ENCODE measurements at regions not wholly inside any gene's neighbourhood (a gene's known extent, or its start where the extent isn't known, plus 50 kb on each side); places are given as distances from the start of the nearest gene placed in this dataset.
"Not testable (repeated sequence)": the region's sequence is repeated elsewhere in the genome, so short reads cannot be mapped to it uniquely, and the experiment has no call there.

- TF ChIP-seq SPI1 (IDR thresholded peaks at IDR 0.05; ENCODE audit: low read depth, low read length) (no peak), PAX5 (IDR thresholded peaks at IDR 0.05; ENCODE audit: insufficient read depth, low read length, severe bottlenecking) (no peak), TAF1 (IDR thresholded peaks at IDR 0.05; ENCODE audit: low read depth, low read length) (no peak), POLR2A (IDR thresholded peaks at IDR 0.05; ENCODE audit: low read depth, low read length) (no peak), POU2F2 (IDR thresholded peaks at IDR 0.05; ENCODE audit: low read depth, low read length) (no peak), POLR2AphosphoS5 (IDR thresholded peaks at IDR 0.05; ENCODE audit: low read depth, low read length) (no peak)
- FAIRE-seq: no peak
- DNase-seq (ENCODE audit: insufficient read length, low spot score): no peak
Observed at GRCh38 chr2:63680455-63680854, 91.7 kb downstream of the MDH1 start.

- TF ChIP-seq POLR2A (IDR thresholded peaks at IDR 0.05; ENCODE audit: low read depth, low read length) (no peak), TAF1 (IDR thresholded peaks at IDR 0.05; ENCODE audit: low read depth, low read length) (no peak)
- DNase-seq (ENCODE audit: insufficient read length, low spot score) (no peak), FAIRE-seq (no peak)
Observed at GRCh38 chr2:63681896-63682295, 93.1 kb downstream of the MDH1 start.

- DNase-seq (ENCODE audit: insufficient read length, low spot score) (peak; percentile 18), FAIRE-seq (no peak)
- TF ChIP-seq TAF1 (IDR thresholded peaks at IDR 0.05; ENCODE audit: low read depth, low read length): no peak
Observed at GRCh38 chr2:63692002-63692606, 103.3 kb downstream of the MDH1 start.

GRCh38 chr2:63695583-63695982, 106.8 kb downstream of the MDH1 start:
- no peak for TF ChIP-seq POLR2A (IDR thresholded peaks at IDR 0.05; ENCODE audit: low read depth, low read length)
- TF ChIP-seq TAF1 (IDR thresholded peaks at IDR 0.05; ENCODE audit: low read depth, low read length): no peak
- DNase-seq (ENCODE audit: insufficient read length, low spot score) (no peak), FAIRE-seq (no peak)

- no peak for DNase-seq (ENCODE audit: insufficient read length, low spot score)
- TF ChIP-seq TAF1 (IDR thresholded peaks at IDR 0.05; ENCODE audit: low read depth, low read length) (no peak), PAX5 (IDR thresholded peaks at IDR 0.05; ENCODE audit: insufficient read depth, low read length, severe bottlenecking) (no peak), POLR2AphosphoS5 (IDR thresholded peaks at IDR 0.05; ENCODE audit: low read depth, low read length) (no peak), SPI1 (IDR thresholded peaks at IDR 0.05; ENCODE audit: low read depth, low read length) (no peak), POLR2A (IDR thresholded peaks at IDR 0.05; ENCODE audit: low read depth, low read length) (no peak), POU2F2 (IDR thresholded peaks at IDR 0.05; ENCODE audit: low read depth, low read length) (no peak)
- FAIRE-seq: no peak
Observed at GRCh38 chr2:63696496-63696895, 107.7 kb downstream of the MDH1 start.

GRCh38 chr2:63697160-63697559, 108.4 kb downstream of the MDH1 start:
- no peak for TF ChIP-seq POLR2A (IDR thresholded peaks at IDR 0.05; ENCODE audit: low read depth, low read length)
- TF ChIP-seq POU2F2 (IDR thresholded peaks at IDR 0.05; ENCODE audit: low read depth, low read length): no peak
- no peak for TF ChIP-seq PAX5 (IDR thresholded peaks at IDR 0.05; ENCODE audit: insufficient read depth, low read length, severe bottlenecking)
- TF ChIP-seq SPI1 (IDR thresholded peaks at IDR 0.05; ENCODE audit: low read depth, low read length): no peak
- TF ChIP-seq POLR2AphosphoS5 (IDR thresholded peaks at IDR 0.05; ENCODE audit: low read depth, low read length): no peak
- TF ChIP-seq TAF1 (IDR thresholded peaks at IDR 0.05; ENCODE audit: low read depth, low read length): no peak
- FAIRE-seq (no peak), DNase-seq (ENCODE audit: insufficient read length, low spot score) (no peak)

GRCh38 chr2:63698786-63699548, 110.2 kb downstream of the MDH1 start:
- TF ChIP-seq POLR2AphosphoS5 (IDR thresholded peaks at IDR 0.05; ENCODE audit: low read depth, low read length): no peak
- no peak for TF ChIP-seq PAX5 (IDR thresholded peaks at IDR 0.05; ENCODE audit: insufficient read depth, low read length, severe bottlenecking)
- TF ChIP-seq POU2F2 (IDR thresholded peaks at IDR 0.05; ENCODE audit: low read depth, low read length): no peak
- TF ChIP-seq TAF1 (IDR thresholded peaks at IDR 0.05; ENCODE audit: low read depth, low read length): no peak
- peak; percentile 38; the same call in 1 of the 2 replicates for TF ChIP-seq SPI1 (IDR thresholded peaks at IDR 0.05; ENCODE audit: low read depth, low read length)
- no peak for TF ChIP-seq POLR2A (IDR thresholded peaks at IDR 0.05; ENCODE audit: low read depth, low read length)
- FAIRE-seq: peak; percentile 92
- no peak for DNase-seq (ENCODE audit: insufficient read length, low spot score)

GRCh38 chr2:63699549-63699839, 110.7 kb downstream of the MDH1 start:
- DNase-seq (ENCODE audit: insufficient read length, low spot score): no peak
- no peak for FAIRE-seq
- TF ChIP-seq POLR2AphosphoS5 (IDR thresholded peaks at IDR 0.05; ENCODE audit: low read depth, low read length): no peak
- no peak for TF ChIP-seq POU2F2 (IDR thresholded peaks at IDR 0.05; ENCODE audit: low read depth, low read length)
- TF ChIP-seq TAF1 (IDR thresholded peaks at IDR 0.05; ENCODE audit: low read depth, low read length): no peak
- no peak for TF ChIP-seq SPI1 (IDR thresholded peaks at IDR 0.05; ENCODE audit: low read depth, low read length)
- no peak for TF ChIP-seq PAX5 (IDR thresholded peaks at IDR 0.05; ENCODE audit: insufficient read depth, low read length, severe bottlenecking)
- TF ChIP-seq POLR2A (IDR thresholded peaks at IDR 0.05; ENCODE audit: low read depth, low read length): no peak

GRCh38 chr2:63700271-63700670, 111.5 kb downstream of the MDH1 start:
- FAIRE-seq (no peak), DNase-seq (ENCODE audit: insufficient read length, low spot score) (no peak)
- no peak for TF ChIP-seq POU2F2 (IDR thresholded peaks at IDR 0.05; ENCODE audit: low read depth, low read length)
- TF ChIP-seq POLR2A (IDR thresholded peaks at IDR 0.05; ENCODE audit: low read depth, low read length): no peak
- TF ChIP-seq SPI1 (IDR thresholded peaks at IDR 0.05; ENCODE audit: low read depth, low read length): no peak

GRCh38 chr2:63701406-63701805, 112.6 kb downstream of the MDH1 start:
- FAIRE-seq: no peak
- TF ChIP-seq POU2F2 (IDR thresholded peaks at IDR 0.05; ENCODE audit: low read depth, low read length): no peak
- DNase-seq (ENCODE audit: insufficient read length, low spot score): no peak

GRCh38 chr2:63706084-63706483, 117.3 kb downstream of the MDH1 start:
- DNase-seq (ENCODE audit: insufficient read length, low spot score): not testable (repeated sequence)

More at GRCh38 chr2:63706084-63706483, 117.3 kb downstream of the MDH1 start:
- FAIRE-seq: not testable (repeated sequence)

All from GM12891 (cell line).